NCI-H187 treated with DMSO at 0.1 percent for 48 hours (cell line): ENCODE measurements at regions not wholly inside any gene's neighbourhood (a gene's known extent, or its start where the extent isn't known, plus 50 kb on each side); places are given as distances from the start of the nearest gene placed in this dataset.

Experiments
- DNase-seq: peaks from one replicate; lab custom pipeline; 2025; lab: John Stamatoyannopoulos, UW

- DNase-seq: no peak
Observed at GRCh38 chr11:45518141-45518832, 147.1 kb downstream of the CHST1 start.

GRCh38 chr11:45517171-45517770 is 148.2 kb downstream of the CHST1 start:
- no peak for DNase-seq

GRCh38 chr11:45513821-45514340 is 151.5 kb downstream of the CHST1 start:
- no peak for DNase-seq

GRCh38 chr11:45512471-45513148 is 152.8 kb downstream of the CHST1 start:
- DNase-seq: no peak

GRCh38 chr11:45511566-45511965 is 153.9 kb downstream of the CHST1 start:
- no peak for DNase-seq

- no peak for DNase-seq
Observed at GRCh38 chr11:45507916-45508315, 157.5 kb downstream of the CHST1 start.

GRCh38 chr11:45503311-45503710 is 162.1 kb downstream of the CHST1 start:
- no peak for DNase-seq

GRCh38 chr11:45502226-45502545 is 163.2 kb downstream of the CHST1 start:
- DNase-seq: no peak

GRCh38 chr11:45501392-45502225 is 163.8 kb downstream of the CHST1 start:
- no peak for DNase-seq

- no peak for DNase-seq
Observed at GRCh38 chr11:45500451-45500850, 165.0 kb downstream of the CHST1 start.

GRCh38 chr11:45494738-45495137 is 170.7 kb downstream of the CHST1 start:
- DNase-seq: no peak

GRCh38 chr11:45489281-45489905 is 176.0 kb downstream of the CHST1 start:
- no peak for DNase-seq

- no peak for DNase-seq
Observed at GRCh38 chr11:45486461-45486860, 179.0 kb downstream of the CHST1 start.

GRCh38 chr11:45485070-45485707 is 180.2 kb downstream of the CHST1 start:
- no peak for DNase-seq

GRCh38 chr11:45484326-45484883 is 181.0 kb downstream of the CHST1 start:
- no peak for DNase-seq

GRCh38 chr11:45483416-45483815 is 182.0 kb downstream of the CHST1 start:
- DNase-seq: no peak

GRCh38 chr11:45482331-45482730 is 183.1 kb downstream of the CHST1 start:
- DNase-seq: no peak

GRCh38 chr11:45481026-45481425 is 184.4 kb downstream of the CHST1 start:
- no peak for DNase-seq

- no peak for DNase-seq
Observed at GRCh38 chr11:45477588-45477987, 187.8 kb downstream of the CHST1 start.

GRCh38 chr11:45476126-45476525 is 189.3 kb downstream of the CHST1 start:
- DNase-seq: no peak

- DNase-seq: no peak
Observed at GRCh38 chr11:45475173-45475572, 189.0 kb upstream of the SYT13 start.
